Ascending aorta (tissue), 2 donors: ENCODE measurements at regions not wholly inside any gene's neighbourhood (a gene's known extent, or its start where the extent isn't known, plus 50 kb on each side); places are given as distances from the start of the nearest gene placed in this dataset.

ENCODE experiments used
- DNase-seq, 2 donors: peaks; one replicate each; pipeline ENCODE4 v3.0.0-alpha.2; 2019; ENCODE audit warnings: low spot score in 2 of 2
- H3K27ac ChIP-seq, 2 donors: fragments of 200-600 bp; sonication (generic); one replicate each; pipeline ENCODE4 v1.5.1; 2016 to 2017; ENCODE audit warnings: mild to moderate bottlenecking in 1 of 2
- H3K27me3 ChIP-seq: fragments of 200-600 bp; sonication (generic); one replicate; pipeline ENCODE4 v1.5.1; 2017
- H3K36me3 ChIP-seq, 2 donors: fragments of 200-600 bp; sonication (generic); one replicate each; pipeline ENCODE4 v1.5.1; 2016
- H3K4me1 ChIP-seq, 2 donors: fragments of 200-600 bp; sonication (generic); one replicate each; pipeline ENCODE4 v1.5.1; 2016 to 2017; ENCODE audit warnings: mild to moderate bottlenecking in 1 of 2
- H3K4me3 ChIP-seq, 2 donors: fragments of 200-600 bp; sonication (generic); one replicate each; pipeline ENCODE4 v1.5.1; 2016 to 2017; ENCODE audit warnings: mild to moderate bottlenecking in 1 of 2
- H3K9me3 ChIP-seq, 2 donors: fragments of 200-600 bp; sonication (generic); one replicate each; pipeline ENCODE4 v1.5.1; 2016
- CTCF ChIP-seq, 3 experiments: fragments of 200-600 bp in 2 of 3; fragments of 450-650 bp in 1 of 3; sonication (generic) in 2 of 3; IDR thresholded peaks; one replicate each; pipeline ENCODE4 v1.5.1; 2016 to 2019; ENCODE audit warnings: antibody characterized with exemption in 3 of 3, mild to moderate bottlenecking in 1 of 3, moderate library complexity in 1 of 3
- intact Hi-C: fragments of 100-400 bp; cut with DNase I; formaldehyde crosslinking; loops from one replicate; pipeline ENCODE4 v1.15.1; 2023

- intact Hi-C loops = no loop called here
- no peak overlapping the region for H3K27ac ChIP-seq
- H3K36me3 ChIP-seq = no peaks in the 10 kb centered on the region
- no peaks in the 10 kb centered on the region for H3K9me3 ChIP-seq
- DNase-seq = no peak
- H3K4me3 ChIP-seq = no peak overlapping the region
- TF ChIP-seq CTCF (IDR thresholded peaks at IDR 0.05) = no peak
- no peaks in the 10 kb centered on the region for H3K4me1 ChIP-seq
- no peaks in the 10 kb centered on the region for H3K27me3 ChIP-seq
These were observed 527.4 kb downstream of the TMEM182 start for GRCh38 chr2:103289105-103289725.

GRCh38 chr2:103292573-103292972 lies 530.7 kb downstream of the TMEM182 start:
- no peak for TF ChIP-seq CTCF (IDR thresholded peaks at IDR 0.05)
- no peaks in the 10 kb centered on the region for H3K9me3 ChIP-seq
- intact Hi-C loops = no loop called here
- H3K36me3 ChIP-seq = no peaks in the 10 kb centered on the region
- H3K4me3 ChIP-seq = no peak overlapping the region
- DNase-seq = no peak
- no peaks in the 10 kb centered on the region for H3K27me3 ChIP-seq
- no peak overlapping the region for H3K27ac ChIP-seq
- no peaks in the 10 kb centered on the region for H3K4me1 ChIP-seq

- DNase-seq = no peak
- TF ChIP-seq CTCF (IDR thresholded peaks at IDR 0.05) = no peak
- no peaks in the 10 kb centered on the region for H3K4me1 ChIP-seq
- intact Hi-C loops = no loop called here
- no peaks in the 10 kb centered on the region for H3K27me3 ChIP-seq
- no peak overlapping the region for H3K27ac ChIP-seq
- H3K4me3 ChIP-seq = no peak overlapping the region
- no peaks in the 10 kb centered on the region for H3K36me3 ChIP-seq
- H3K9me3 ChIP-seq = no peaks in the 10 kb centered on the region
These were observed 531.4 kb downstream of the TMEM182 start for GRCh38 chr2:103293067-103293741.

- Histone ChIP-seq H3K4me3 (no peak overlapping the region), H3K36me3 (no peaks in the 10 kb centered on the region), H3K27me3 (no peaks in the 10 kb centered on the region), H3K27ac (no peak overlapping the region), H3K4me1 (no peaks in the 10 kb centered on the region), H3K9me3 (no peaks in the 10 kb centered on the region)
- no peak for TF ChIP-seq CTCF (IDR thresholded peaks at IDR 0.05)
- no peak for DNase-seq
- intact Hi-C loops = no loop called here
These were observed 531.9 kb downstream of the TMEM182 start for GRCh38 chr2:103293742-103294077.

- H3K4me1 ChIP-seq = no peaks in the 10 kb centered on the region
- intact Hi-C loops = no loop called here
These were observed 532.6 kb downstream of the TMEM182 start for GRCh38 chr2:103294420-103294819.

More at GRCh38 chr2:103294420-103294819, 532.6 kb downstream of the TMEM182 start:
- H3K9me3 ChIP-seq = no peaks in the 10 kb centered on the region
- H3K27ac ChIP-seq = no peak overlapping the region
- no peak for DNase-seq
- no peaks in the 10 kb centered on the region for H3K27me3 ChIP-seq
- TF ChIP-seq CTCF (IDR thresholded peaks at IDR 0.05) = no peak
- no peak overlapping the region for H3K4me3 ChIP-seq
- no peaks in the 10 kb centered on the region for H3K36me3 ChIP-seq
